ENCODE measurements at regions not wholly inside any gene's neighbourhood (a gene's known extent, or its start where the extent isn't known, plus 50 kb on each side); places are given as distances from the start of the nearest gene placed in this dataset.

DNA sequence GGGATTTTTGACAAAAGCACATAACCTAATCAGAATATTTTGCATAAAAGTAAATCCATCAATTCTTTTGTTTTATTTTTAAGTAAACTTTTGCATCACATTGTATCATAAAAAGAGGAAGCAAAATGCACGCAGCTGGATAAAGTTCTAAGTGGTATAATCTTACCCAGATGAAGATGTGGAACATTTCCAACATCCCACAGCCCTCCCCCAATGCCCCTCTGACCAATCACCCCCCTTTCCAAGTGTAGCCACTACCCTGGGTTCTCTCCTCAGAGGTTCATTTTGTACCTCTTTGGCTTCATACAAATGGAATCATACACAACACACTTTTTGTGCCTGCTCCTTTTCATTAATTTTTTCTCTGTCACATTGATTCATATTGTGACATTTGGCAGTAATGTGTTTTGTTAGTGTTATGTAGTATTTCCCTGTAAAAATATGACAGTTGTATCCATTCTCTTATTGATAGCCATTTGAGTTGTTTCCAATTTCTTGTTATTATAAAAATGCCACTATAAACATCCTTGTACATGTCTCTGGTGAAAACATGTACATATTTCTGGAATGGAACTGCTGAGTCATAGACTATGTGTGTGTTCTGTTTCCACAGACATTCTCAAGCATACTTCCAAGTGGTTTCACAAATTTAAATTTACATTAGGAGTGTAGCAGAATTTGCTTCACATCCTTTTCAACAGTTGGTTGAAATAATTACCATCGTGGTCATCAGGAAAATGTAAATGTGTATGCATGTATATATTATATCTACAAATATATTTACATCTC, 92.9 kb upstream of the SYNDIG1 start:
- DNase-seq, result no peak

- no peak for DNase-seq
Measured at GRCh38 chr20:24373372-24373771, 96.1 kb upstream of the SYNDIG1 start.

DNA sequence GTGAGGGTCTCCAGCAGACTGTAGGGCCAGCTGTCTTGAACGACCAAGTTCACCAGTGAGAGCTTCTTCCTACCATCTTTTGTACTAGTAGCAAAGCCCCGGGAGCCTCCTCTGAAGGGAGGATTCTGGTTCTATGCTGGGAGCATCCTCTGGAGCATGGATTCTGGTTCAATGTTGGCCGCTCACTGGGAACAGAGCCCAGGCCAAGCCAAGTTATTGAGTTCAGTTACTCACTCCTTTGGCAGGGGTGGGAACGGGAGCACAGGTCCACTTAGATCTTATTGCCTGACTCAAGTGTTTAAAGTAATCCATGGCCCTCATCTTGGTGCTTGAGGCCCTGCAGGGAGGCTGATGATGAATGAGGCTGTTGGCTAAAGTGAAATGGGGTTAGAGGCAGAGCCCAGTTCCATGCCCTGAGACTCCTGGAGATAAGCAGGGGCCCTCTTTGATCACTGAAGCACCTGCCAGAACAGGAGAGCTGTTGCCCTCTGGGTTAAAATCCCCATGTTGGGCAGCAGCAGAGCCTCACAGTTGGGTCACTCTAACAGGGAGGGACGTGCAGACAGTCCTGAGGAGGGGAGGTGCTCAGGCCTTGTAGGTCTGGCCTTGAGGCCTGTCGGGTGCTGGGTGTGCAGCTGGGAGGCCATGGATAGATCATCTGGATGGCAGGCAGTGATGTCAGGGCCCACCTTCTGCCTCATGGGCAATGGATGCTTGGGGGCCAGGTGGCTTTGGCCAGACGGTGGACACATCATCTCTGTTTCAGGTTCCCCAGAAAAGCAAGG, 98.3 kb upstream of the SYNDIG1 start:
- DNase-seq, result no peak

GRCh38 chr20:24370249-24370648, 99.2 kb upstream of the SYNDIG1 start:
- DNase-seq, result no peak

DNA sequence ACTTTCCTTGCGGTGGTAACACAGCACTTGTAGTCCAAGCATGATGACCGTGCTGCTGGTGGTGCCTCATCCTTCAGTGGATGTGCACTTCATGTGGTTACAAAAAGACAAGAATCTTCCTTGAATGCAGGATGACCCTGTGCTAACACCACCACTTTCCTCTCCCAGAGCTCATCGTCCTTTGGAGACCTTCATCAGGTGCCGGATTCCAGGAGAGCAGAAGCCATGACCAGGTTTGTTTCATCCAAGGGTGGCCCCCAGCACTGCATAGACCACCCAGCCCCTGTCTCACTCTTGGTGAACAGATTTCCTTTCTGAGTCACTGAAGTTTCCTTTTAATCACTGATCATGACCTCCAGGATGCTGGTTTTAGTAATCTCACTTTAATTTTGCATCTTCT, 101.2 kb upstream of the SYNDIG1 start:
- no peak for DNase-seq

- no peak for DNase-seq
Measured at GRCh38 chr20:24366336-24367004, 103.0 kb upstream of the SYNDIG1 start.

DNA sequence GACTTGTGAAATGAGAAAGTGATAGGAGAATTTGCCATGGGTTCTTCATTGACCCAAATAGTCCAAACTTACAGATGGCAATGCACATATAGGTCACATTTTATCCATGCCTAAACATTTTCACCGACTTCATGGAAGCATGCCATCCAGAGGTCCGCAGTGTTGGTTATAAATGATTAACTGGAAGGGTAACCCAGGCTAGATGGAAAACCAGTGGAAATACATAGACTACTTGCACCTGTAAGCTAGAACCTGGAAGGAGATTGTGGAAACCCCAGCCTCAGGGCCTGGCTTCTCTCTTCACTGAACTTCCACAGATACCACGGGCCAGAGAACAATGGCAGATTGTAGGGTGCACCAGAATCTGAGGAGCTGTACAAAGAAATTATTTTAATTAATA, 103.8 kb upstream of the SYNDIG1 start:
- DNase-seq, result no peak

- no peak for DNase-seq
Measured at GRCh38 chr20:24364482-24364881, 104.9 kb upstream of the SYNDIG1 start.

DNA sequence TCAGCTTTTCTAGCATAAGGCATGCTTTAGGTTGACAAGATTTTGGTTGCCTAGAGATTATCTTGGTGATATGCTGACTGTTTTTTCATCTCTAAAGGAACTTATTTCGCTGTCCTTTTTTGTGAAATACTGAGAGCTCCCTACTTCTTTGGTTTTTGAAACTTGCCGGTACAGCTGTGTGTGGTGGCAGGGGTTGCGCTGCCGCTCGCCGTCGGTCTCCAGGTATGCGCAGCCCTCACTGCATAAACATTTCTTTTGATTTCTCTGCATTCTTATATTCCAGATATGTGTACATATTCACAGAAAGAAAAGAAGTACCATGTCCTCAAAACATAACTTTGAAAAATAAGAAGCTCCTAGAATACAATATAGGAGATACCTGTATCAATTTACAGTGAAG, 106.4 kb upstream of the SYNDIG1 start:
- no peak for DNase-seq

DNA sequence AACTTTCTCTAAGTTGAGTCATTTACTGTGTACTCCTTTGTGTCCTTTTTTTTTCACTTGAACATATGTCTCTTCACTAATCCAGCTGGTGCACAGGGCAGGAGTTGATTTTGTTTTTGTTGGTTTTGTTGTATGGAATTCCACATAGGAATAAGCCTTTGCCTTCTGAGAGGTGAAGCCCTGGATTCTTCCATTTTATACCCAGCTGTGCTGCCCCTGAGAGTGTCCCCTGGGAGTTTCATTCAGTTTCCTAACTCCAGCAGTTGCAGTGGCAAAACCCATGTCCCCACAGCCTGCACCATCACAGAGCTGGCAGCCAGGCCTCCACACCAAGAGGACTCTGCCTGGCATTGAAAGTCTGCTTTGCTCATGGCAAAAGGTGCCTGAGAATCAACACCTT, 107.3 kb upstream of the SYNDIG1 start:
- no peak for DNase-seq

DNA sequence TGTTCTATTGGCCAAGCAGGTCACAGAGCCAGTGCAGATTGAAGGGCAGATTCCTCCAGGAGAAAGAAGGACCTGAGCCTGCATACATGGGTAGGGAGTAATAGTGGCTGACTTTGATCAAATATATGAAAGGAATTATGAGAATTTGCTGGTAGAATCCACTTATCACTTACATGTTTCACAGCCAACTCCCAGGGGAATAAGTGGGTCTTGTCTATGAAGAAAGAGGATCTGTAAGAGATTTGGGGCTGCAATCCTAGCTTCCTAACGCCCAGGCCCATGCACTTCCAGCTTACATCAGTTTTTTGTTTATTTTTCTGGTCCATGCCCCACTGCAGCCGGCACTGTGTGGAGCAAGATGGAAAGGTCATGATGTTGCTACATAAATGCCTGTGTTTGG, 107.9 kb upstream of the SYNDIG1 start:
- no peak for DNase-seq

GRCh38 chr20:24360531-24360930, 108.9 kb upstream of the SYNDIG1 start:
- no peak for DNase-seq

GRCh38 chr20:24359321-24360027, 110.0 kb upstream of the SYNDIG1 start:
- no peak for DNase-seq

DNA sequence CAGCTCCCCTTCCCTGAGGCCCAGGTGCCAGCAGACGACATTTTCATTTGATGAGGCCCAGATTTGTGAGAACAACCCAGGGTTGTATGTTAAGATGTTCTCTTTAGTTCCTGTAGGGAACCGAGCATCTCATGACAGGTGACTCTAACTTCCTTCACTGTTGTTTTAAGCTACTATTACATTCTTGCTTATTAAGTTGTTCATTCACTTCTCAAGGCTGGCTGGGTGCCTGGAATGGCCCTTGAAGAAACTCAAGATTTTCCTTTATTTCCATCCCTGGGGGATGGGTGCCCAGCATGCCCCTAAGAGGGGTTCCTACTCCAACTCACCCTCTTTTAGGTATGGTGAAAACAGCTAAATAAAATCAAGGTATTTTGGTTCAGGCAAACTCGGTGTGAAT, 111.5 kb upstream of the SYNDIG1 start:
- DNase-seq, result no peak

DNA sequence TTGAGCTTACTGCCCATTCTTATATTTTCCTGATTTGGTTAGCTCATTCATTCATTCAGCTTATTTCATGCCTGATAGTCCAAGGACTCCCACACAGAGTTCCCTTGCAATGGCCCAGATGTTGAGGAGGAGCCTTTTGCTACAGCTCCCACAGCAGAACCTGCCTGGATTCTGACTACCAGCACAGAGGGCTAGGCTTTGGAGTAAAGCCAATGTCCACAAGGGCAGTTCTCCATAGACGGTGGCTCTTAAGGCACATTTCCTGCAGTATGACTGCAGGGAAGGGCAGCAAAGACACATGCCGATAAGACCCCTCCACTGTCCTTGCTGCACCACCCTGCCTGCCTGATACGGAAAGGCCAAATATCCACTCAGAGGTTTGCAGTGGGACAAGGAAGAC, 112.3 kb upstream of the SYNDIG1 start:
- DNase-seq, result no peak

DNA sequence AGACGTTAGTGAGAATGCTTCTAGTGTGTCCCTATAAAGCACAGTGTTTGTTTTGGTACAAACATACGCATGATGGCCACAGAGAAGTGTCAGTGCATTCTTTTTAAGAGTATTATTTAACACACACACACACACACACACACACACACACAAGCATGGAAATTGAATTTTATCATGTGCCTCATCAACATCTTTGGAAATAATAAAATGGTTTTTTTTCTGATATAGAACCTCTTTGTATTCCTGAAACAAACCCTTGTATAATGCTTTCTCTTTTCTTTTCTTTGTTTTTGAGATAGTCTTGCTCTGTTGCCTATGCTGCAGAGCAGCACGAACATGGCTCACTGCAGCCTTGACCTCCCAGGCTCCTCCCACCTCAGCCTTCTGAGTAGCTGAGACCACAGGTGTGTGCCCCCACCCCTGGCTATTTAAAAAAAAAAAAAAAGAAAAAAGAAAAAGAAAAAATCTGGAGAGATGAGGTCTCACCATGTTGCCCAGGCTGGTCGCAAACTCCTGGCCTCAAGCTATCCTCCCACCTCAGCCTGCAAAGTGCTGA, 116.2 kb upstream of the SYNDIG1 start:
- DNase-seq, result no peak

DNA sequence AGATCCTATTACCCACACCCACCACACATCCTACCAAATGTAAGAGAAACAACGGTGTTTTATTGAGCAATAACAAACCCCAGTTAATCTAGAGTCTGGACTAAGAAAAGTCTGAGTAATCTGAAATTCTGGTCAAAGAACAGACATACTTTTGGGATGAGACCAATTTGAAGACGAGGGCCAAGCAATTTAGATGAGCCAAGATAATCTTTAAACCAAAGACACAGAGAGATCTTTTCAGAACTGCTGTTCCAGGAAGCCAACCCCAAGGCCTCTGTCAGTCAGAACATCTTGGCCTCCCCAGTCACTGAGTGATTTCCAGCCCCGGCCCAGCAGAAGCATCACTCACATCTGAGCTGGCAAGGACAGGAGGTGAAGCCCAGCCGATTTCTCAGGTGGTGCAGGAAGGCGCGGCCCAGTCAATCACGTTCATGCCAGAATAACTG, 118.5 kb upstream of the SYNDIG1 start:
- no peak for DNase-seq

DNA sequence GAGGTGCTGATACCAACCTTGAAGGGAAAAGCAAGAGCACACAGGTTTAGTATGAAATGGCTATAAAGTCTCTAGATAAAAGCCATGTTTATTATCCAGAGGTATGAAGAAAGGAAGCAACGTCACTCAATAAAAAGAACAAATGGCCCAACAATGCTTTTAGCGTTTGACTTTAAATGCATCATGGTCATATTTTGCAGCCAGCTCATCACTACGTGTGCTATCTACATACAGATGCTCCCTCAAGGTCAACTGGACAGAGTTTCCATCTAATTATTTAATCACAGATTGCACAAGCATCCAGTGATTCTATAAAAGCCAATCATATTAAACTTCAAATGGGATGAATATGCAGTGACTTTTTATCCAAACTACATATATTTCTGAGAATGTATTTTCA, 127.6 kb upstream of the SYNDIG1 start:
- no peak for DNase-seq

GRCh38 chr20:24340933-24341332, 128.5 kb upstream of the SYNDIG1 start:
- no peak for DNase-seq

- no peak for DNase-seq
Measured at GRCh38 chr20:24339210-24339641, 130.2 kb upstream of the SYNDIG1 start.

- DNase-seq, result no peak
Measured at GRCh38 chr20:24337551-24337950, 131.9 kb upstream of the SYNDIG1 start.

DNA sequence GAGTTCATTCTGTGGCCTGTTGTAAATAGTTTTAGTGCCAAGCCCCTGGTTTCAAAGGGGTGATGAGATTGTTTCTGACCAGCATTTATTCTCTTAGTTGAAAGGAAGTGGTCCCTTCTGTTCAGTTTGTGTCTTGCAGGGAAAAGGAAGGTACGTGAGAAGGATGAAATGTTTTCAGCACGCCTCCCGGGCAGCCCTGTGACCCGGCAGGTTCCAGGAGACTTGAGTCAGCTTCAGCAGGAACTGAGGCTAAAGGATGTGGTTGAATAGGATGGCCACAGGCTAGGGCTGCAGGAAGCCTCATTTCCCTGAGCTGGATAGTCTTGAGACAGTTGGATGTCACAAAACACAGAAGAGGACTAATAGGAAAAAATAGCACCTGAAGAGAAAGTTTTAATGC, 132.4 kb upstream of the SYNDIG1 start:
- DNase-seq, result no peak

- no peak for DNase-seq
Measured at GRCh38 chr20:24334830-24335229, 134.6 kb upstream of the SYNDIG1 start.

All from CD4-positive, alpha-beta T cell treated with Interleukin-1 beta for 1 hour (primary cell).